ENCODE measurements at regions not wholly inside any gene's neighbourhood (a gene's known extent, or its start where the extent isn't known, plus 50 kb on each side); places are given as distances from the start of the nearest gene placed in this dataset.

GRCh38 chr9:68648971-68649370 lies 56.1 kb upstream of the PIP5K1B start:
- no peak for DNase-seq

DNA sequence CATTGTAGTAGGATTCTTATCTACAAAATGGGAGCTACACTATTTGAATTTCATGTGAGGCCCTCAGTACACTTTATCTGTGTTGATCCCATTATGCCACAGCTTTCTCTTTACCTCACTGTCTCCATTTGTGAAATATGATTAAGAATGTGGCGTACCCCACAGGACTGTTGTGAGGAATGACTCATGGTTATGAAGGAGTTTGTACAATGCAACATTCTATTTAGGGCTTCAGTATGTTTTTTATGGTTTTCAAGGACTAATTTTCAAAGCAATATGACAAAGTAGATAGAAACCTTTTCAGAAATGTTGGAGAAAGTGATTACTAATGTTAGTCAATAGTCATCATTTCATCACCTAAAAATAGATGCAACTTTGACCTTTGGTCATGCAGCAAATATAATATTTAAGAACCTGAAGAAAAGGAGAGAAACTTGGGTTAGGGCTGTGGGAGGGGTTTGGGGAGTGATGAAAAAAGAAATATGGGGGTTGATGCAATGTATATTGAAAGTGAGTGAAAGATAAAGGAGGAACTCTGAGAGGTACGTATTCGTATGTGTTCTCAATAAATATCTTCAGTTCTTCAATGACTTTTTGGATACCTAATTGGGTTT lies 53.7 kb upstream of the PIP5K1B start:
- no peak for DNase-seq

DNA sequence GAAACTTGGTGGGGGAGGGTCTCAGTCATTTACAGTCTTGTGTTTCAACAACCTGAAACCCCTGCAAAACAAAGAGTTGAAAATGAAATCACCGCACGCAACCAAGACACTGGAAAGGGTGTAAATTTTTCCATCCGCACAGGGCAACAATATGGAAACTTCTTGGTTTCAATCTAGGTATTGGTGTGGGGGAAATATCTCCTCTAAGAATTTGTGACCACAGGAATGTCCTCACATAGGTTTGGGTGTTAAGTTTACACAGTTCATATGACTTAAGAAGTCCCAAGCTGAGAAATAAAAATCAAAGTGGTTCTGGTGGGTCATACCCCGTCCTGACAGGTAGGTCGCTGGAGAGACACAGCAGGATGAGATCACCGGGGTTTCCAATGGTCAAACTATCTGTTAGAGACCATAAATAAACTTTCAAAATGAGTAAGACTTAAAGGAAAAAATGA lies 51.9 kb upstream of the PIP5K1B start:
- DNase-seq: no peak

GRCh38 chr9:68654075-68654474 lies 51.0 kb upstream of the PIP5K1B start:
- DNase-seq: no peak

Data from CD4-positive, alpha-beta T cell treated with Interferon alpha-2 for 1 hour (primary cell).